Mononuclear cell (primary cell): ENCODE measurements at regions not wholly inside any gene's neighbourhood (a gene's known extent, or its start where the extent isn't known, plus 50 kb on each side); places are given as distances from the start of the nearest gene placed in this dataset.

Experiments used
- H3K27me3 ChIP-seq: 2 replicates; pipeline ENCODE4 v1.6.0; 2011; ENCODE audit warnings: low read length, control low read depth; ENCODE audit not compliant: insufficient read depth
- H3K4me1 ChIP-seq: 2 replicates; pipeline ENCODE4 v1.5.1; 2011; ENCODE audit warnings: mild to moderate bottlenecking, low read length, control low read depth; ENCODE audit not compliant: insufficient read depth
- H3K4me3 ChIP-seq: 2 replicates; pipeline ENCODE4 v1.5.1; 2011; ENCODE audit warnings: mild to moderate bottlenecking, low read length, moderate library complexity
- H3K9me3 ChIP-seq: 2 replicates; pipeline ENCODE4 v1.5.1; 2011; ENCODE audit warnings: low read depth, mild to moderate bottlenecking, control low read depth, low read length

DNA sequence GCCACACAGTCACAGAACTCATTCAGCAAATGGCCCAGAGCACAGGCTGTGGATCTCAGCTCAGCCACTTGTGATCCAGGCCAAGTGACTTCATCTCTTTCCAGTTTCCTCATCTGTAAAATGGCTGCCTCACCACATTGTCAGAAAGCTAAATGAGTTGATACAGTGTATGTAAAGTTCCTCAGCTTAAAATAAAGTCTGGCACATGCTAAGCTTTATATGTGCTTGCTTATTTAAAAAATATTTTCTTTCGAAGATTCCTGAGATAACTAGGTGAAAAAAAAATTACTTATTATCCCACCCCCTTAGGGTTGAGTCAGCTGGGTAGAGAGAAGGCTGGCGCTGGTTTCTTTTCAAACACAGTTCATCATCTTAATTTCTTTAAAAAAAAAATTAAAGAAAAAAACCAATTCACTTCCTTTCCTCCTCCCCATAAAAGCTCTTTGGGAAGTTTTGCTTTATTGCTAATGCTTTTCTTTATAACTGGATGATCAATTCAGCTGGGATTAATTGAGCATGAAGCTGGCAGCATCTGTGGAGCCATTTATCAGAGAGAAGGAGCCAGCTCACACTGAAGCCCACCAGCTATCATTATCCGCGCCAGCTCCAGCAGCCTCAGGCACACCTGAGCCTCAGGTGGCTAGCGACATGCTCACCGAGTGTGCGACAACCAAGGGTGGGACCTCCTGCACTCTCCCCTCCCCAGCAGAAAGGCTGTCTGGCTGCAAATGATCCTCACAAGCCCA is 354.9 kb downstream of the FOXO1 start:
- Histone ChIP-seq H3K9me3 (peaks cover 2% of the 10 kb centered on the region), H3K27me3 (no peaks in the 10 kb centered on the region), H3K4me3 (no peak overlapping the region), H3K4me1 (no peaks in the 10 kb centered on the region)

DNA sequence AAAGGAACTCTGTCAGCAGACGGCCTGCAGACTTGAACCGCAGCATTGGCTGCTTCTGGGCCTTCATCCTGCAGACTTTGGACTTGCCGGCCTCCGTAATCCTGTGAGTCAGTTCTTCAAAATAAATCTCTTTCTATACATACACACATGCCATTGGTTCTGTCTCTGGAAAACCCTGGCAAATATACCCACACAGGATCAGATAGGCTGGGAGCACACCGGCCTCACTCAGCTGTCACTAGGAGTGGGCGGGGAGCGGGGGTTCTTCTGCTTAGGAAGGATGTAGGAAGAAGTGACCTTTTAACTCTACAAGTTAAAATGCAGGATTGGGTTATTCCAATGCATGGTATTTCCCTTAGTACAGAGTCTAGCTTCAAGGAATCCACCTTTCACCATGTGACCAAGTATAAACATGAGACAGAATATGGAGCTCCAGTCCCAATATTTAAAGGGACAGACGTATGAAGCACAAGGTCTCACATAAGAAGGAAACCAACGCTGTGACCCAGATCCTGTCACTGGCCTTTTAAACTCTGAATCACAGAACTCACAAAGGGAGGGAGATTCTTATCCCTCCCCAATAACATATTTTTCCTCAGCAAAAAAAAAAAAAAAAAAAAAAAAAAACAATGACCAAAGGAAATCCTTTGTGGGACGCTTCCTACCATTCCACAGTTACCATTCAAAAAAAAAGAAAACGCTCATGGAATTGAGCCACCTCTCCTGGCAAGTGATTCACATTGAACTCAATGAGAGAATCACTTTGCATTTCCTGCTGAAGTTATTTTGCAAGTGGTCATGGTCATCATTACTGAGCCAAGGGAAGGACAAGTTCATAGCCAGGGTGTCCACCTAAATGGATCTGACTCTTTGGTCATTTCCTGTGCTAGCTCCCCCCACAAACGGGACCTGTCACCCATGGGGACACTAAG is 352.9 kb downstream of the FOXO1 start:
- H3K27me3 ChIP-seq: no peaks in the 10 kb centered on the region
- peaks cover 5% of the 10 kb centered on the region for H3K4me1 ChIP-seq
- H3K4me3 ChIP-seq: no peak overlapping the region
- no peaks in the 10 kb centered on the region for H3K9me3 ChIP-seq

DNA sequence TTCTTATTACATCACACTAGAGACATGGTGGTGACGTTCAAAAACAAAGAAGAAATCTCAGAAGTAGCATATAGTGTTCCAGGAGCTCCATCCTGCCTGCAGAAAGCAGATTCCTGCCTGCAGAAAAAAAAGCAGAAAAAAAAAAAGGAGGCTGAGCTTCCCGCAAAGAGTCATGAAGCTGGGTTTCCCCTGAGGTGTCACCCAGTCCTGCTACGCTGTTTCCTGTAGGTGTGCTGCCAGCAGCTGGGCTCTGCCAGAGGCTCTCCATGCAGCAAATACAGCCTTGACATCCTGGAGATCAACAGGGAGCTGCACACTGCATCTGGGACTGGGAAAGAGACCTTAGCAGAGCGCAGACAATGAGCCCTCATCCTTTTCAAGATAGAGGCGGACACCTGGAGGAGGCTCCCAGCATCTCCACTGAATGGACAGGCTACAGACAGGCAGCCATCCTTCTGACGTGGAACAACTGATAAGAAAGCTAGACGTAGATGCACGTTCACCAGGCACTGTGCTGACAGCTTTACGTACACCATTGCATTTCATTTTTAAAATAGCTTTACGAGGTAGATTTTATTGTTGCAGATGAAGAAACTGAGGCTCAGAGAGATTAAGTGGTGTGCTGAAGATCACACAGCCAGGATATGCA is 350.9 kb downstream of the FOXO1 start:
- Histone ChIP-seq H3K27me3 (no peaks in the 10 kb centered on the region), H3K4me3 (no peak overlapping the region), H3K9me3 (no peaks in the 10 kb centered on the region), H3K4me1 (peaks cover 5% of the 10 kb centered on the region)

DNA sequence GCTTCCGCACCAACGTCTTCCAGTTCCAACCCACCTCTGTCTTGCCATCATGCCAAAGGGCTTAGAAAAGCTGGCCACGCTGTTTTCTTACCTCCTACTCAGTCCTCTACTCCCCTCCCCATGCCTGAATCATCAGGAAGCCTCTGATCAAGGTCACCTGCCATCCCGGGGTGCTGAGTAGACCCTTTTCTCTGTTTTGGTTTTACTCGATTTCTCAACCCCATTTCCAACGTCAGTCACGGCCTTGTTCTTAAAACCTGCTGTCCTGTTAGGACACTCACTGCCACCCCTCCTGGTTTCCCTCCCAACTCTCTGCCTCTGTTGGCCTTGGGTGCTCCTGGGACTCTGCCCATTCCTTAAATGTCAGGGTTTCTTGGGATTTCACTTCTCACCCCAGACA is 350.1 kb downstream of the FOXO1 start:
- Histone ChIP-seq H3K9me3 (no peaks in the 10 kb centered on the region), H3K27me3 (no peaks in the 10 kb centered on the region), H3K4me3 (no peak overlapping the region), H3K4me1 (peaks cover 5% of the 10 kb centered on the region)

DNA sequence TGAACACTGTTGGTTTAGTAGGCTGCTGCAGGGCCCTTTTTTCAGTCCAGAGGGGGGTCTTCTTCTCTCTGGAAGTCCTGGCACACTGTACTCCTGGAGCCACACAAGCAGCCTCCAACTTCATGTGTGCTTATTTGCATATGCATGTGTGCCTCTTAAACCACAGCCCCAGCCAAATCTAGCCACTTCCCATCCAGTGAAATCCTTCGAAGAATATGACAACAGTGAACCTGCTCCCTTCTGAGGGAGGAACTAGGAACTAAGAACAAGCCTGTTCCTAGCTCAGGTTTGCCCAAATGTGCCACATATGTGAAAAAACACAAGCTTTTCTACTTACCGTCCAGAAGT is 348.5 kb downstream of the FOXO1 start:
- Histone ChIP-seq H3K9me3 (no peaks in the 10 kb centered on the region), H3K4me1 (peaks cover 5% of the 10 kb centered on the region), H3K27me3 (no peaks in the 10 kb centered on the region), H3K4me3 (no peak overlapping the region)

DNA sequence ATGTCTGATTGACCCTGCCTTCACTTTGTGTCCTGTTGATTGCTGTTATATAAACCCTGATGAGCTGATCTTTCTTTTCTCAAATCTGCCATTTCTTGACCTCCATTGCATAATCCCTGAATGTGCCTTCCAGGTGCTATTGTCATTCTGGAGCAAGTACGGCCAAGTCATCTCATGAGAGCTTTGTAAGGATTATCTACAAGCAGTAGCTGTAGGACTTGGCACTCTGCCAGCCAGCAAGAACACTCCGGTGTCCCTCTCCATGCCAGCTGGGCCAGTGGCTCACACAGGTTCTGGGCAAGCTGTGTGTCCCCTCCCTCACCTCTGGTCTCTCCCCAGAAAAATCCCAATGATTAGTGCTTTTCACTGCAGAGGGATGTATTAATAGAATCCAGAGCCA is 348.1 kb downstream of the FOXO1 start:
- no peak overlapping the region for H3K4me3 ChIP-seq
- no peaks in the 10 kb centered on the region for H3K9me3 ChIP-seq
- no peaks in the 10 kb centered on the region for H3K27me3 ChIP-seq
- peaks cover 5% of the 10 kb centered on the region for H3K4me1 ChIP-seq

DNA sequence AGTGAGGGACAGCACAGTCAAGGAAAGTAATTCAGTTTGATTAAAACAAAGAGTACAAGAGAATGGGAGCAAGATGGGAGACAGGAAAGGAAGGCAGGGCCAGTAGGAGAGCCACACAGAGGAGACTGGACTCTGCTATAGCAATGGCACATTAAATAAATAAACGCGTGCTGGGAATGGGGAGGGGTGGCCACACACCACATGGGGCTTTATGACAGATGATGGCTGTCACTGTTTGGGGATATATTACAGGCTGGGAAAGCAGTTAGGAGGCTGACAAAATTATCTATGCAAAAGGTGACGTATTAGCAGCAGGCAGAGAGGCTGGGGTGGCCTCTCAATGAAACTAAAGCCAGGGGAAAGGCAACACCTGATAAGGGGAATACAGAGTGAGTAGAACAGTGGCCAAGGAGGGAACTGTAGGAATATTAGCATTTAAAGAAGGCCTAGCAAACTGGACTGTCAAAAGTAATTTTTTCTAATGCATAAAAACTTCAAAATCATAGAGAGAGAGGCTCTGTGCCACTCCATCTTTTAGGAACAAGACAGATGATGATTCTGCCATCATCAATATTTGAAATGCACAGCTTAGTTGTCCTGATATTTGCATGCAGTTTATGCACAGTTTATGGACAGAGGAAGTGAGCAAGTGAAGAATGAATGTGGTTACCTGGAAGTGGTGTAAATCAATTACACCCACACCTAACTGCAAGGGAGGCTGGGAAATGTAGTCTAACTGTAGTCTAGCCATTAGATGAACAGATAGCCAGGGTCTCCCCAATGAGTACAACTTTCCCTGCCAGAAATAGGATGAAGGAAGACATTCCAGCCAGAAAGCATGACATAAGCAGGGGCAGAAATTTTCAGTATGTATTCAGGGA is 346.5 kb downstream of the FOXO1 start:
- peaks cover 5% of the 10 kb centered on the region for H3K4me1 ChIP-seq

DNA sequence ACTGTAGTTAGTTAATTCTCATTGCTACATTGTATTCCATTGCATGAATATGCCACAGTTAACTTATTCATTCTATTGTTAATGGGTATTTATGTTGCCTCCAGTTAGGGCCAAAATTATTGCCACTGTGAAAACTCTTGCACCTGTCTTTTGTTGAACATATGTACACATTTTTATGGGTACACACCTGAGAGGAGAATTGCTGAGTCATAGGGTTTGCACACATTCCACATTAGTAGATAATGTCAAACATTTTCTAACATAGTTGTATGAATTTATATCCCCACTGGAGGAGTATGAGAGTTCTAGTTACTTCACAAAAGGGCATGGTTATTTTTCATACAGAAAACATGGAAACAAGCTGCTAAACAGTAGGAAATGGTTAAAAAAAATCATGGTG is 338.4 kb downstream of the FOXO1 start:
- H3K4me1 ChIP-seq: no peaks in the 10 kb centered on the region
- no peaks in the 10 kb centered on the region for H3K27me3 ChIP-seq
- no peak overlapping the region for H3K4me3 ChIP-seq
- H3K9me3 ChIP-seq: no peaks in the 10 kb centered on the region

More for the DNA sequence above, 346.5 kb downstream of the FOXO1 start:
- no peaks in the 10 kb centered on the region for H3K9me3 ChIP-seq
- H3K27me3 ChIP-seq: no peaks in the 10 kb centered on the region
- H3K4me3 ChIP-seq: no peak overlapping the region

DNA sequence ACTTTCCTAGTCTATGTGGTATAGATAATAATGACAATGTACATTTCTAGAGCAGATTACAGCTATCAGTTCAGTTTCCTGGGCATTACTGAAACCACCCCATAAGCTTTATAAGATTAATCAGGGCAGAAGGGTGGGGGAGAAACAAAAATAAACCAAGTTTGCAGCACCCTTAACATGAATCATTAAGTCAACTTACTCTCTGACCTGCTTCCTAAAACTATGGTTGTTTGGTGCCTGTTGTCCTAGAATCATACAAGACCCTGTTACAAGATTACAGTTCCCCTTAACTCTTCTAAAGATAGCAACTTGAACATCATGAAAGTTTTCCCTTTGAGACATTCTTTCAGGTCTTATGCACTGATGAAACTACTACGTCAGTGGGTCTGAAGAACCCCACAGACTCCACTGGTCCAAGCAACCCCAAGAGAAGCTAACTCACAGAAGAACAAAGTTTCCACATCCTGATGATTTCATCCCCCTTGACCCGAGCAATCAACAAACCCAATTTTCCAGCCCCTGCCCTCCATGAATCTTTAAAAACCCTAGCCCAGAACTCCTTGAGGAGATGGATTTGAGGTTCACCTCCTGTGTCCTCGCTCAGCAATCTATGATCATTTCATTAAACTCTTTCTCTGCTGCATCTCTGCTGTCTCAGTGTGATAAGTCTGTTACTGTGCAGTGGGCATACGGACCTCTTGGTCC is 336.5 kb downstream of the FOXO1 start:
- Histone ChIP-seq H3K4me3 (no peak overlapping the region), H3K9me3 (no peaks in the 10 kb centered on the region), H3K4me1 (no peaks in the 10 kb centered on the region), H3K27me3 (no peaks in the 10 kb centered on the region)

DNA sequence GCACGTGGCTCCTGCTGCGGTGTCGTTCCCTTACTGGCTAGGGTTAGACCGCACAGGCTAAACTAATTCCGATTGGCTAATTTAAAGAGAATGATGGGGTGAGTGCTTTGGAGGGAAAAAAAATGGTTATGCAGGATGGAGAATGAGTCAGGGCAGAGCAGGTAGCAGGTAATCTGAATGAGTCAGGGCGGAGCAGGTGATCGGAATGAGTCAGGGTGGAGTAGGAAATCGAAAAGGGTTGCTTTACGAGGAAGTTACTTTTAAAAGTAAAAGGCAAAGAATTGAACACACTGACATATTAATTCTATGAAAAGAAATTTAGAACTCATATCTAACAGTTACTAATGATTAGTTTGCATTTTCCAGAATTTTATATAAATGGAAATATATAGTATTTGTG is 335.5 kb downstream of the FOXO1 start:
- no peaks in the 10 kb centered on the region for H3K27me3 ChIP-seq
- no peaks in the 10 kb centered on the region for H3K9me3 ChIP-seq
- no peak overlapping the region for H3K4me3 ChIP-seq
- no peaks in the 10 kb centered on the region for H3K4me1 ChIP-seq

DNA sequence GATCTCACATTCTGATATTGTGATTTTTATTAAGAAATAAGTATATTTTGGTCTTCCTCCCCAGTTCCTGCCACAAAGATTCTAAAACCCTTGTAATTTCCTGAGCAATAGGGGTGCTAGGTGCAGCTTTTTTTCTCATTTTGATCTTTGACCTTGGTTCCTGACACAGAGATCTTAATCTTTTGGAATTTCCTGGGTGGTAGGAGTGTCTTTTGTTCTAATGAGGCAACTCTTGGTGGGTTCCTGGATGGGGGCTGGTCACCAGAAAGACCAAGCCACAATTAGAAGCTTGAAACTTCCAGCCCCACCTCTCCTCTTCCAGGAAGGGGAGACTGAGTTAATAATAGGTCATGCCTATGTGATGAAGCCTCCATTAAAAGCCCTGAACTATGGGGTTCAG is 334.6 kb downstream of the FOXO1 start:
- Histone ChIP-seq H3K27me3 (no peaks in the 10 kb centered on the region), H3K4me3 (no peak overlapping the region), H3K4me1 (no peaks in the 10 kb centered on the region), H3K9me3 (no peaks in the 10 kb centered on the region)

DNA sequence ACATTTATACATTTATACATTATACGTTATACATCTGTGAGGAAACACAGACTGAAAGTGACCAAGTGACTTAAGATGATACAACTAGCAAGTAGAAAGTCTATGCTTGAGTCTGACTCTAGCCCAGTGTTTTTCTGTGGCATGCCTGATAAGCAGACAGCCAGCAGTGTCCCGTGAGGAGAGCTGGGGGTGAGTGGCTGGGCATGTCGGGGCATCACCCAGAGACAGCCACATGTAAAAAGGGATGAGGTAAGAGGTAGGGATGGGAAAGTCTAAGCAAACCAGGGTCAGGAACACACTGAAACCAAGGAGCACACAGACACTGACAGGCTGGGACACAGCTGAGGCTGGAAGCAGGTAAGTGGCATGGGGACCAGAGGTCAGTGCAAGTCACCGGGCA is 333.2 kb downstream of the FOXO1 start:
- no peaks in the 10 kb centered on the region for H3K27me3 ChIP-seq
- H3K4me1 ChIP-seq: no peaks in the 10 kb centered on the region
- no peaks in the 10 kb centered on the region for H3K9me3 ChIP-seq
- no peak overlapping the region for H3K4me3 ChIP-seq

DNA sequence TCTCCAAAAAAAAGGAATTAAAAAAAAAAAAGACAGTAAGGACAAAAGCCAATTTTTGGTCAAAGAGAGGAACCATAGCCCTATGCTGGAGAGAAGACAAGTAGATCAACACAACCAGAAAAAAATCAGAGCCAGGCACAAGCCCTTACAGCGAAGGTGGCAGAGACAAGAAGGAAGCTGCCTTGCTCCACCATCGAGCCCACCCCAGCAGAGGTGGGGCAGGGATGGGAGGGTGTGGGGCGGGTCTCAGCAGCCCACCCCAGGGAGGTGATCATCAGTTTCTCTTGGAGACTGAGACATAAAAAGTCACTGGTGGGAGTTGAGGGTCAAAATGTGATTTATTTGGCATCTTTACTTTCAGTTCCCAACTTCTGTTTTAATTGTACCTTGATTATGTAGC is 332.4 kb downstream of the FOXO1 start:
- Histone ChIP-seq H3K9me3 (no peaks in the 10 kb centered on the region), H3K27me3 (no peaks in the 10 kb centered on the region), H3K4me3 (no peak overlapping the region), H3K4me1 (no peaks in the 10 kb centered on the region)

DNA sequence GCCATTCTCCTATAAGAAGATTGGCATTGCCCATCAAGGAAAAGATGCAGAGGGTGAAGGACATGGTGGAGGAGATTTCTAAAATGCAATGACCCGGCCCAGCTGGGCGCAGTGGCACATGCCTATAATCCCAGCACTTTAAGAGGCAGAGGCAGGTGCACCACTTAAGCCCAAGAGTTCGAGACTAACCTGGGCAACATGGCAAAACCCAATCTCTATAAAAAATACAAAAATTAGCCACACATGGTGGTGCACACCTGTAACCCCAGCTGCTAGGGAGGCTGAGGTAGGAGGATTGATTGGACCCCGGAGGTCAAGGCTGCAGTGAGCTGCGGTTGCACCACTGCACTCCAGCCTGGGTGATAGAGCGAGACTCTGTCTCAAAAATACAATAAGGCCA is 331.8 kb downstream of the FOXO1 start:
- Histone ChIP-seq H3K4me3 (no peak overlapping the region), H3K9me3 (no peaks in the 10 kb centered on the region), H3K4me1 (no peaks in the 10 kb centered on the region), H3K27me3 (no peaks in the 10 kb centered on the region)
